ENCODE measurements at regions not wholly inside any gene's neighbourhood (a gene's known extent, or its start where the extent isn't known, plus 50 kb on each side); places are given as distances from the start of the nearest gene placed in this dataset.

- TF ChIP-seq CTCF (conservative IDR thresholded peaks at IDR 0.05; ENCODE audit: low read depth, low read length) (no peak), EZH2 (IDR thresholded peaks at IDR 0.05; ENCODE audit: borderline replicate concordance, low read depth, low read length, poor library complexity, severe bottlenecking) (no peak)
Measured at GRCh38 chr4:141459020-141459419, 177.4 kb upstream of the IL15 start.

Measured in A673 (cell line).